Smooth muscle cell (in vitro differentiated cells): ENCODE measurements at regions not wholly inside any gene's neighbourhood (a gene's known extent, or its start where the extent isn't known, plus 50 kb on each side); places are given as distances from the start of the nearest gene placed in this dataset.

Experiments used
- DNase-seq: peaks from one replicate; lab custom pipeline; 2025; ENCODE audit not compliant: unreplicated experiment; lab: John Stamatoyannopoulos, UW
- H2AFZ ChIP-seq: fragments of 200-600 bp; sonication (generic); 2 replicates; pipeline ENCODE4 v1.6.0; 2016; ENCODE audit warnings: antibody characterized with exemption, low read depth, mild to moderate bottlenecking
- H3F3A ChIP-seq: fragments of 200-600 bp; sonication (generic); 2 replicates; pipeline ENCODE4 v1.6.0; 2017; ENCODE audit warnings: antibody characterized with exemption, low read depth
- H3K27ac ChIP-seq: fragments of 200-600 bp; sonication (generic); 2 replicates; pipeline ENCODE4 v1.5.1; 2016; ENCODE audit warnings: low read depth, mild to moderate bottlenecking
- H3K27me3 ChIP-seq: fragments of 200-600 bp; sonication (generic); 2 replicates; pipeline ENCODE4 v1.6.1; 2016; ENCODE audit warnings: low read depth, mild to moderate bottlenecking
- H3K36me3 ChIP-seq: fragments of 200-600 bp; sonication (generic); 2 replicates; pipeline ENCODE4 v1.5.1; 2016; ENCODE audit warnings: low read depth
- H3K4me1 ChIP-seq: fragments of 200-600 bp; sonication (generic); 2 replicates; pipeline ENCODE4 v1.5.1; 2016; ENCODE audit warnings: low read depth
- H3K4me2 ChIP-seq: fragments of 200-600 bp; sonication (generic); 2 replicates; pipeline ENCODE4 v1.6.0; 2016; ENCODE audit warnings: mild to moderate bottlenecking
- H3K4me3 ChIP-seq: fragments of 200-600 bp; sonication (generic); 2 replicates; pipeline ENCODE4 v1.5.1; 2016; ENCODE audit warnings: mild to moderate bottlenecking
- H3K79me2 ChIP-seq: fragments of 200-600 bp; sonication (generic); 2 replicates; pipeline ENCODE4 v1.6.0; 2016; ENCODE audit warnings: low read depth, mild to moderate bottlenecking
- H3K9ac ChIP-seq: fragments of 200-600 bp; sonication (generic); 2 replicates; pipeline ENCODE4 v1.6.0; 2016; ENCODE audit warnings: low read depth
- H3K9me3 ChIP-seq: fragments of 200-600 bp; sonication (generic); replicated peaks from 2 replicates; pipeline ENCODE4 v1.5.1; 2016; ENCODE audit warnings: low read depth
- H4K20me1 ChIP-seq: fragments of 200-600 bp; sonication (generic); 2 replicates; pipeline ENCODE4 v1.6.0; 2016; ENCODE audit warnings: low read depth
- WGBS: methylation state at CpG from one replicate; pipeline ENCODE4 v1.1.7; 2016; ENCODE audit warnings: low lambda C conversion rate; 5-methylcytosine and 5-hydroxymethylcytosine counted together
- TF ChIP-seq, protein P1 (sequence below): fragments of 200-600 bp; sonication (generic); IDR thresholded peaks from 2 replicates; pipeline ENCODE4 v1.5.1; 2017; ENCODE audit warnings: borderline replicate concordance, mild to moderate bottlenecking, antibody characterized with exemption; ENCODE audit not compliant: insufficient read depth, poor library complexity, severe bottlenecking

DNA sequence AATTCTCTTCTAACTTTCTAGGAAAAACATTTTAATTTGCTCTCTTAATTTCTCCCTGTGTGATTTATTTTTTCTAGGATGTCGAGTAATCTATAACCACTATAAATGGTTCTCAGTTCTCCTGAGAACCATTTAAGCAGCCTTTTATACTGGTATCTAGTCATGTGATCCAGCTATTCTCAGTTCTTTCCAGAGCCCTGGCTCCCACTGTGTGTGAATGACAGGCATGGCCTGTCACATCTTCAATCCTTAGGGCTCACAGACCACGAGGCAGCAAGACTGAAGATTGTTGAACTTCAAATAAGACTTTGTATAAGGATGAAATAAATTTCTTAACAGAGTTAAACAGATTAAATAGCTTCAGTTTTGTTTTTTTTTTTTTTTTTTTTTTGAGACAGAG lies 219.4 kb downstream of the HNMT start:
- Histone ChIP-seq H3K79me2 (no peaks in the 10 kb centered on the region), H3K9me3 (no peaks in the 10 kb centered on the region), H3F3A (no peaks in the 10 kb centered on the region), H3K9ac (no peak overlapping the region), H4K20me1 (no peaks in the 10 kb centered on the region), H3K4me1 (peaks cover 11% of the 10 kb centered on the region), H3K36me3 (no peaks in the 10 kb centered on the region), H3K4me2 (no peak overlapping the region), H3K27ac (no peak overlapping the region), H3K4me3 (no peak overlapping the region), H2AFZ (no peak overlapping the region), H3K27me3 (no peaks in the 10 kb centered on the region)
- WGBS = 68% methylated on average over 2 of the region's 2 CpGs
- TF ChIP-seq, protein P1, sequence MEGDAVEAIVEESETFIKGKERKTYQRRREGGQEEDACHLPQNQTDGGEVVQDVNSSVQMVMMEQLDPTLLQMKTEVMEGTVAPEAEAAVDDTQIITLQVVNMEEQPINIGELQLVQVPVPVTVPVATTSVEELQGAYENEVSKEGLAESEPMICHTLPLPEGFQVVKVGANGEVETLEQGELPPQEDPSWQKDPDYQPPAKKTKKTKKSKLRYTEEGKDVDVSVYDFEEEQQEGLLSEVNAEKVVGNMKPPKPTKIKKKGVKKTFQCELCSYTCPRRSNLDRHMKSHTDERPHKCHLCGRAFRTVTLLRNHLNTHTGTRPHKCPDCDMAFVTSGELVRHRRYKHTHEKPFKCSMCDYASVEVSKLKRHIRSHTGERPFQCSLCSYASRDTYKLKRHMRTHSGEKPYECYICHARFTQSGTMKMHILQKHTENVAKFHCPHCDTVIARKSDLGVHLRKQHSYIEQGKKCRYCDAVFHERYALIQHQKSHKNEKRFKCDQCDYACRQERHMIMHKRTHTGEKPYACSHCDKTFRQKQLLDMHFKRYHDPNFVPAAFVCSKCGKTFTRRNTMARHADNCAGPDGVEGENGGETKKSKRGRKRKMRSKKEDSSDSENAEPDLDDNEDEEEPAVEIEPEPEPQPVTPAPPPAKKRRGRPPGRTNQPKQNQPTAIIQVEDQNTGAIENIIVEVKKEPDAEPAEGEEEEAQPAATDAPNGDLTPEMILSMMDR = no peak
- DNase-seq = no peak

DNA sequence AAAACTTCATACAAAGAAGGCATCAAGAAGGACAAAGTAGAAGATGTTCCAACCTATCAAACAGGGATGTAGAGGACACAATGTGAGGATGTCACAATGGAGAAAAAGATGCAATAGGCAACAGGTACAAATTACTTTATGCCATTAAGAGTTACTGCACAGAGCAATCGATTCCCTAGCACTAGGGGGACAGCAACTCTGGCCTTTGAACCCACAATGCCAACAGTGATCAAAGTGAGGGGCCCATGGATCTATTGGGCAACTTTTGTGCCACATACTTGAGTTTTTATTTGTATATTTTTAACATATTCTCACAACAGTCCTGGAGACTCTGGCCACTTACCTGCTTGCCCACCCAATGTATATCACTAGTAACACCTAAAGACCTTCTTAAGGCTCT lies 220.2 kb downstream of the HNMT start:
- WGBS = 100% methylated on average over 1 of the region's 1 CpG

DNA sequence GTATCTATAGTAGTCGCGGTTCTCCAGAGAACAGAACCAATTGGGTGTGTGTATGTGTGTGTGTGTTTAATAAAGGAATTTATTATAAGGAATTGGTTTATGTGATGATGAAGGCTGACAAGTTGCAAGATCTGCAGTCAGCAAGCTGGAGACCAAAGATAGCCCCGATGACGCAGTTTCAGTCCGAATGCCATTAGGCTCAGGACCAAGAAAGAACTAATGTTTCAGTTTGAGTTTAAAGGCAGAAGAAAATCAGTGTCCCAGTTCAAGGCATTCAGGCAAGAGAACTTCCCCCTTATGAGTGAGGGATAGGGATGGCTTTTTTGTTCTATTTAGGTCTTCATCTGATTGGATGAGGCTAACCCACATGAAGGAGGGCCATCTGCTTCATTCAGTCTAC lies 221.6 kb downstream of the HNMT start:
- H3K27ac ChIP-seq = no peak overlapping the region
- no peaks in the 10 kb centered on the region for H3K79me2 ChIP-seq
- H3K36me3 ChIP-seq = no peaks in the 10 kb centered on the region
- WGBS = 96% methylated on average over 5 of the region's 5 CpGs
- TF ChIP-seq, protein P1 = no peak
- H3K9ac ChIP-seq = no peak overlapping the region
- no peak overlapping the region for H3K4me3 ChIP-seq
- no peaks in the 10 kb centered on the region for H3F3A ChIP-seq
- H4K20me1 ChIP-seq = no peaks in the 10 kb centered on the region
- DNase-seq = no peak
- H3K9me3 ChIP-seq = no peaks in the 10 kb centered on the region
- H3K27me3 ChIP-seq = no peaks in the 10 kb centered on the region
- H2AFZ ChIP-seq = no peak overlapping the region
- peaks cover 11% of the 10 kb centered on the region for H3K4me1 ChIP-seq
- no peak overlapping the region for H3K4me2 ChIP-seq

More for the DNA sequence above, 220.2 kb downstream of the HNMT start:
- Histone ChIP-seq H3K79me2 (no peaks in the 10 kb centered on the region), H3K36me3 (no peaks in the 10 kb centered on the region), H3K4me2 (no peak overlapping the region), H3K9ac (no peak overlapping the region), H3K27ac (no peak overlapping the region), H3K4me3 (no peak overlapping the region), H4K20me1 (no peaks in the 10 kb centered on the region), H3K4me1 (peaks cover 11% of the 10 kb centered on the region), H3K9me3 (no peaks in the 10 kb centered on the region), H2AFZ (no peak overlapping the region), H3F3A (no peaks in the 10 kb centered on the region), H3K27me3 (no peaks in the 10 kb centered on the region)
- DNase-seq = no peak
- TF ChIP-seq, protein P1 = no peak

DNA sequence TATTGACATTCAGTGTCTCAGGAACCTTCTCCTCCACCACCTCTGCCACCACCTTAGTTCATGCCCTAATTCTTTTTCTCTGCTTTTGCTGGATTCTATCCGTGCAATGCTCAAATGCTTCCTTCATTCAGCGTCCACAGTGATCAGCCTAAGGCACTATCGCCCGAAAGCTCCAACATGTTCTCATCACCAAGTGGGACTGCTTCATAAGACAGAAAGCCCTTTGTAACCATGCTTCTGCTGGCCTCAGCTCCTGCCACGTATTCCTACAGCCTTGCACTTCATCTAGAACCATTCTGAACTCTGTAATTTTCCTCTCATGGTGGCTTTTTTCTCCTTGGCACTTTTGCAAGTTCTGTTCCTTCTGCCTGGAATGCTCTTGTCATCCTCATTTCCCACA lies 222.9 kb downstream of the HNMT start:
- 91% methylated on average over 5 of the region's 5 CpGs for WGBS

More for the DNA sequence above, 222.9 kb downstream of the HNMT start:
- Histone ChIP-seq H3K4me1 (peaks cover 11% of the 10 kb centered on the region), H3K79me2 (no peaks in the 10 kb centered on the region), H3K27ac (no peak overlapping the region), H2AFZ (no peak overlapping the region), H3K9me3 (no peaks in the 10 kb centered on the region), H3F3A (no peaks in the 10 kb centered on the region), H3K36me3 (no peaks in the 10 kb centered on the region), H3K4me2 (no peak overlapping the region), H3K4me3 (no peak overlapping the region), H4K20me1 (no peaks in the 10 kb centered on the region), H3K9ac (no peak overlapping the region), H3K27me3 (no peaks in the 10 kb centered on the region)
- DNase-seq = no peak
- TF ChIP-seq, protein P1 = no peak
